Activated naive CD8-positive, alpha-beta T cell treated with anti-CD3 and anti-CD28 coated beads, Interleukin-2, amount 50 U/mL, for 24 hours (primary cell): ENCODE measurements at regions not wholly inside any gene's neighbourhood (a gene's known extent, or its start where the extent isn't known, plus 50 kb on each side); places are given as distances from the start of the nearest gene placed in this dataset.
"Not testable (repeated sequence)": the region's sequence is repeated elsewhere in the genome, so short reads cannot be mapped to it uniquely, and the experiment has no call there.

Source experiments
- ATAC-seq: fragments of 150-1000 bp; cut with Tn5 transposase; one replicate; pipeline ENCODE4 v1.10.0; 2021
- DNase-seq: peaks from one replicate; pipeline ENCODE4 v3.0.0; 2021
- H3K27ac Mint-ChIP-seq: one replicate; pipeline ENCODE4 v1.8.0; 2021; ENCODE audit warnings: mild to moderate bottlenecking, mixed read lengths
- H3K27me3 Mint-ChIP-seq: one replicate; pipeline ENCODE4 v1.8.0; 2021; ENCODE audit warnings: mixed read lengths
- H3K36me3 Mint-ChIP-seq: one replicate; pipeline ENCODE4 v1.8.0; 2021; ENCODE audit warnings: low read depth, mixed read lengths
- H3K4me1 Mint-ChIP-seq: one replicate; pipeline ENCODE4 v1.8.0; 2021; ENCODE audit warnings: mixed read lengths
- H3K4me3 Mint-ChIP-seq: one replicate; pipeline ENCODE4 v1.8.0; 2021; ENCODE audit warnings: mild to moderate bottlenecking, moderate library complexity, mixed read lengths
- H3K9me3 Mint-ChIP-seq: one replicate; pipeline ENCODE4 v1.8.0; 2021; ENCODE audit warnings: mixed read lengths

GRCh38 chr14:29370024-29370423 lies 557.6 kb downstream of the PRKD1 start:
- DNase-seq (no peak), ATAC-seq (no peak)
- peaks cover 4% of the 10 kb centered on the region for H3K9me3 Mint-ChIP-seq
- H3K27ac Mint-ChIP-seq, result no peak overlapping the region
- H3K36me3 Mint-ChIP-seq, result no peaks in the 10 kb centered on the region
- H3K4me1 Mint-ChIP-seq, result no peaks in the 10 kb centered on the region
- no peaks in the 10 kb centered on the region for H3K27me3 Mint-ChIP-seq
- no peak overlapping the region for H3K4me3 Mint-ChIP-seq

GRCh38 chr14:29376237-29376636 lies 551.4 kb downstream of the PRKD1 start:
- Mint-ChIP-seq H3K27ac (no peak overlapping the region), H3K4me3 (no peak overlapping the region), H3K4me1 (no peaks in the 10 kb centered on the region), H3K27me3 (no peaks in the 10 kb centered on the region), H3K9me3 (peaks cover 5% of the 10 kb centered on the region), H3K36me3 (no peaks in the 10 kb centered on the region)
- DNase-seq, result no peak
- no peak for ATAC-seq

GRCh38 chr14:29380826-29381225 lies 546.8 kb downstream of the PRKD1 start:
- ATAC-seq (no peak), DNase-seq (no peak)
- Mint-ChIP-seq H3K27me3 (no peaks in the 10 kb centered on the region), H3K9me3 (peaks cover 5% of the 10 kb centered on the region), H3K4me1 (no peaks in the 10 kb centered on the region), H3K4me3 (no peak overlapping the region), H3K27ac (no peak overlapping the region), H3K36me3 (no peaks in the 10 kb centered on the region)

- H3K27ac Mint-ChIP-seq, result no peak overlapping the region
- peaks cover 17% of the 10 kb centered on the region for H3K9me3 Mint-ChIP-seq
- no peak overlapping the region for H3K4me3 Mint-ChIP-seq
- H3K36me3 Mint-ChIP-seq, result no peaks in the 10 kb centered on the region
- DNase-seq (no peak), ATAC-seq (no peak)
- H3K4me1 Mint-ChIP-seq, result no peaks in the 10 kb centered on the region
- no peaks in the 10 kb centered on the region for H3K27me3 Mint-ChIP-seq
Observed at GRCh38 chr14:29388571-29388970, 539.1 kb downstream of the PRKD1 start.

- Mint-ChIP-seq H3K27me3 (no peaks in the 10 kb centered on the region), H3K4me1 (no peaks in the 10 kb centered on the region), H3K27ac (no peak overlapping the region), H3K9me3 (peaks cover 22% of the 10 kb centered on the region), H3K4me3 (no peak overlapping the region), H3K36me3 (no peaks in the 10 kb centered on the region)
- no peak for DNase-seq
- ATAC-seq, result no peak
Observed at GRCh38 chr14:29390081-29390832, 537.4 kb downstream of the PRKD1 start.

- H3K4me3 Mint-ChIP-seq, result no peak overlapping the region
- H3K36me3 Mint-ChIP-seq, result no peaks in the 10 kb centered on the region
- peaks cover 22% of the 10 kb centered on the region for H3K9me3 Mint-ChIP-seq
- no peak for DNase-seq
- no peak for ATAC-seq
- H3K27me3 Mint-ChIP-seq, result no peaks in the 10 kb centered on the region
- H3K4me1 Mint-ChIP-seq, result no peaks in the 10 kb centered on the region
- no peak overlapping the region for H3K27ac Mint-ChIP-seq
Observed at GRCh38 chr14:29391231-29391630, 536.4 kb downstream of the PRKD1 start.

GRCh38 chr14:29391801-29392200 lies 535.8 kb downstream of the PRKD1 start:
- Mint-ChIP-seq H3K27me3 (no peaks in the 10 kb centered on the region), H3K4me3 (no peak overlapping the region), H3K9me3 (peaks cover 22% of the 10 kb centered on the region), H3K27ac (no peak overlapping the region), H3K4me1 (no peaks in the 10 kb centered on the region), H3K36me3 (no peaks in the 10 kb centered on the region)
- DNase-seq (no peak), ATAC-seq (no peak)

GRCh38 chr14:29392287-29392686 lies 535.4 kb downstream of the PRKD1 start:
- no peak overlapping the region for H3K27ac Mint-ChIP-seq
- H3K36me3 Mint-ChIP-seq, result no peaks in the 10 kb centered on the region
- H3K4me1 Mint-ChIP-seq, result no peaks in the 10 kb centered on the region
- ATAC-seq, result no peak
- H3K4me3 Mint-ChIP-seq, result no peak overlapping the region
- H3K9me3 Mint-ChIP-seq, result peaks cover 22% of the 10 kb centered on the region
- DNase-seq, result no peak
- no peaks in the 10 kb centered on the region for H3K27me3 Mint-ChIP-seq

- peaks cover 4% of the 10 kb centered on the region for H3K9me3 Mint-ChIP-seq
- H3K36me3 Mint-ChIP-seq, result no peaks in the 10 kb centered on the region
- H3K27me3 Mint-ChIP-seq, result no peaks in the 10 kb centered on the region
- no peaks in the 10 kb centered on the region for H3K4me1 Mint-ChIP-seq
- no peak overlapping the region for H3K4me3 Mint-ChIP-seq
- ATAC-seq (no peak), DNase-seq (no peak)
- H3K27ac Mint-ChIP-seq, result no peak overlapping the region
Observed at GRCh38 chr14:29403091-29403490, 524.6 kb downstream of the PRKD1 start.

GRCh38 chr14:29410581-29410980 lies 517.1 kb downstream of the PRKD1 start:
- Mint-ChIP-seq H3K4me3 (no peak overlapping the region), H3K36me3 (no peaks in the 10 kb centered on the region), H3K27ac (no peak overlapping the region), H3K4me1 (no peaks in the 10 kb centered on the region), H3K9me3 (peaks cover 11% of the 10 kb centered on the region), H3K27me3 (no peaks in the 10 kb centered on the region)
- ATAC-seq (no peak), DNase-seq (no peak)

- not testable (repeated sequence) for ATAC-seq, H3K4me3 Mint-ChIP-seq, H3K27me3 Mint-ChIP-seq, H3K9me3 Mint-ChIP-seq, H3K27ac Mint-ChIP-seq, DNase-seq, H3K4me1 Mint-ChIP-seq, H3K36me3 Mint-ChIP-seq
Observed at GRCh38 chr14:29414931-29415330, 512.7 kb downstream of the PRKD1 start.

GRCh38 chr14:29419736-29420135 lies 507.9 kb downstream of the PRKD1 start:
- H3K27me3 Mint-ChIP-seq, result no peaks in the 10 kb centered on the region
- H3K27ac Mint-ChIP-seq, result no peak overlapping the region
- no peaks in the 10 kb centered on the region for H3K36me3 Mint-ChIP-seq
- no peaks in the 10 kb centered on the region for H3K4me1 Mint-ChIP-seq
- no peak overlapping the region for H3K4me3 Mint-ChIP-seq
- no peak for ATAC-seq
- H3K9me3 Mint-ChIP-seq, result peaks cover 10% of the 10 kb centered on the region
- no peak for DNase-seq

- H3K9me3 Mint-ChIP-seq, result peaks cover 10% of the 10 kb centered on the region
Observed at GRCh38 chr14:29421156-29421728, 506.4 kb downstream of the PRKD1 start.

GRCh38 chr14:29425705-29426482 lies 501.8 kb downstream of the PRKD1 start:
- no peak overlapping the region for H3K27ac Mint-ChIP-seq
- no peak for DNase-seq
- H3K4me3 Mint-ChIP-seq, result no peak overlapping the region
- ATAC-seq, result no peak
- H3K36me3 Mint-ChIP-seq, result no peaks in the 10 kb centered on the region
- H3K27me3 Mint-ChIP-seq, result no peaks in the 10 kb centered on the region
- no peaks in the 10 kb centered on the region for H3K4me1 Mint-ChIP-seq
- peaks cover 21% of the 10 kb centered on the region for H3K9me3 Mint-ChIP-seq

More at GRCh38 chr14:29421156-29421728, 506.4 kb downstream of the PRKD1 start:
- Mint-ChIP-seq H3K27me3 (no peaks in the 10 kb centered on the region), H3K4me3 (no peak overlapping the region), H3K36me3 (no peaks in the 10 kb centered on the region), H3K4me1 (no peaks in the 10 kb centered on the region), H3K27ac (no peak overlapping the region)
- no peak for ATAC-seq
- DNase-seq, result no peak

- H3K27me3 Mint-ChIP-seq, result no peaks in the 10 kb centered on the region
- no peak for DNase-seq
- H3K36me3 Mint-ChIP-seq, result no peaks in the 10 kb centered on the region
- H3K4me1 Mint-ChIP-seq, result no peaks in the 10 kb centered on the region
- H3K27ac Mint-ChIP-seq, result no peak overlapping the region
- H3K4me3 Mint-ChIP-seq, result no peak overlapping the region
- no peak for ATAC-seq
- H3K9me3 Mint-ChIP-seq, result peaks cover 19% of the 10 kb centered on the region
Observed at GRCh38 chr14:29442696-29443095, 485.0 kb downstream of the PRKD1 start.
